H9 (cell line): ENCODE measurements at regions not wholly inside any gene's neighbourhood (a gene's known extent, or its start where the extent isn't known, plus 50 kb on each side); places are given as distances from the start of the nearest gene placed in this dataset.

Experiments
- DNase-seq: peaks from one replicate; pipeline ENCODE4 v3.0.0-alpha.2; 2017
- H2AFZ ChIP-seq: one replicate; pipeline ENCODE4 v1.6.1; 2013; ENCODE audit warnings: mild to moderate bottlenecking, low read length, control low read depth, moderate library complexity
- H2AK5ac ChIP-seq: 2 replicates; pipeline ENCODE4 v1.6.1; 2013; ENCODE audit warnings: low read length, control low read depth, mixed read lengths; ENCODE audit not compliant: insufficient read length
- H2BK120ac ChIP-seq: one replicate; pipeline ENCODE4 v1.6.1; 2013; ENCODE audit warnings: low read depth, mild to moderate bottlenecking, low read length, control low read depth, inconsistent platforms; ENCODE audit not compliant: poor library complexity, severe bottlenecking
- H2BK12ac ChIP-seq: 2 replicates; pipeline ENCODE4 v1.6.1; 2013; ENCODE audit warnings: low read length, control low read depth, mixed read lengths, low read depth; ENCODE audit not compliant: insufficient read length
- H2BK15ac ChIP-seq: 2 replicates; pipeline ENCODE4 v1.6.1; 2013; ENCODE audit warnings: low read depth, low read length, control low read depth
- H2BK20ac ChIP-seq: one replicate; pipeline ENCODE4 v1.6.1; 2013; ENCODE audit warnings: low read depth, mild to moderate bottlenecking, low read length, control low read depth, inconsistent platforms; ENCODE audit not compliant: poor library complexity, severe bottlenecking
- H2BK5ac ChIP-seq: 2 replicates; pipeline ENCODE4 v1.6.1; 2013; ENCODE audit warnings: low read length, control low read depth, mixed read lengths; ENCODE audit not compliant: insufficient read length
- H3K14ac ChIP-seq: 2 replicates; pipeline ENCODE4 v1.6.1; 2013; ENCODE audit warnings: low read length, control low read depth; ENCODE audit not compliant: insufficient read depth
- H3K18ac ChIP-seq: 2 replicates; pipeline ENCODE4 v1.6.1; 2013; ENCODE audit warnings: low read depth, mild to moderate bottlenecking, mixed read lengths, low read length, control low read depth; ENCODE audit not compliant: insufficient read length
- H3K23ac ChIP-seq: 2 replicates; pipeline ENCODE4 v1.6.1; 2013; ENCODE audit warnings: low read length, control low read depth, mixed read lengths, low read depth; ENCODE audit not compliant: insufficient read length
- H3K23me2 ChIP-seq: 2 replicates; pipeline ENCODE4 v1.6.1; 2013; ENCODE audit warnings: low read depth, mild to moderate bottlenecking, mixed read lengths, low read length, control low read depth; ENCODE audit not compliant: insufficient read length, poor library complexity, severe bottlenecking
- H3K27ac ChIP-seq: 2 replicates; pipeline ENCODE4 v1.5.1; 2013; ENCODE audit warnings: low read length, control low read depth, mixed read lengths, low read depth; ENCODE audit not compliant: insufficient read length
- H3K27me3 ChIP-seq: 2 replicates; pipeline ENCODE4 v1.6.1; 2013; ENCODE audit warnings: low read length, control low read depth, inconsistent platforms; ENCODE audit not compliant: insufficient read depth
- H3K4ac ChIP-seq: 2 replicates; pipeline ENCODE4 v1.6.1; 2013; ENCODE audit warnings: low read depth, mild to moderate bottlenecking, control low read depth, inconsistent platforms, low read length, moderate library complexity
- H3K4me1 ChIP-seq: 2 replicates; pipeline ENCODE4 v1.6.1; 2013; ENCODE audit warnings: low read length, control low read depth, inconsistent platforms; ENCODE audit not compliant: insufficient read depth
- H3K4me2 ChIP-seq: 2 replicates; pipeline ENCODE4 v1.6.1; 2013; ENCODE audit warnings: low read length, control low read depth, mixed read lengths; ENCODE audit not compliant: insufficient read length, insufficient read depth
- H3K56ac ChIP-seq: 2 replicates; pipeline ENCODE4 v1.6.1; 2013; ENCODE audit warnings: low read depth, mild to moderate bottlenecking, mixed read lengths, low read length, control low read depth; ENCODE audit not compliant: insufficient read length
- H3K79me1 ChIP-seq: 2 replicates; pipeline ENCODE4 v1.6.1; 2013; ENCODE audit warnings: low read depth, mild to moderate bottlenecking, moderate library complexity, low read length, control low read depth, inconsistent platforms; ENCODE audit not compliant: insufficient read depth, poor library complexity, severe bottlenecking
- H3K79me2 ChIP-seq: 2 replicates; pipeline ENCODE4 v1.6.1; 2013; ENCODE audit warnings: low read length, control low read depth, inconsistent platforms; ENCODE audit not compliant: insufficient read depth
- H3K9ac ChIP-seq: 2 replicates; pipeline ENCODE4 v1.6.1; 2013; ENCODE audit warnings: low read length, control low read depth, mixed read lengths; ENCODE audit not compliant: insufficient read length; ENCODE audit errors: extremely low read depth
- H3K9me3 ChIP-seq: one replicate; pipeline ENCODE4 v1.6.1; 2013; ENCODE audit warnings: low read depth, low read length, inconsistent platforms; ENCODE audit not compliant: control insufficient read depth
- H3T11ph ChIP-seq: one replicate; pipeline ENCODE4 v1.6.1; 2013; ENCODE audit warnings: mild to moderate bottlenecking, low read length, control low read depth, inconsistent platforms
- H4K20me1 ChIP-seq: one replicate; pipeline ENCODE4 v1.6.1; 2013; ENCODE audit not compliant: control insufficient read depth, insufficient read length, insufficient read depth
- H4K5ac ChIP-seq: 2 replicates; pipeline ENCODE4 v1.6.1; 2013; ENCODE audit warnings: low read depth, mild to moderate bottlenecking, mixed read lengths, low read length, control low read depth; ENCODE audit not compliant: insufficient read length
- H4K8ac ChIP-seq: replicated peaks from 2 replicates; pipeline ENCODE4 v1.6.1; 2013; ENCODE audit warnings: low read length, control low read depth, mixed read lengths, low read depth; ENCODE audit not compliant: insufficient read length
- H4K91ac ChIP-seq: 2 replicates; pipeline ENCODE4 v1.6.1; 2013; ENCODE audit warnings: low read depth, mild to moderate bottlenecking, moderate library complexity, mixed read lengths, low read length, control low read depth; ENCODE audit not compliant: insufficient read length
- H3K27ac Mint-ChIP-seq, 3 experiments: 2 replicates in 2 of 3; 3 replicates in 1 of 3; pipeline ENCODE4 v1.8.0; 2020 to 2021; ENCODE audit warnings: mixed read lengths in 3 of 3, mild to moderate bottlenecking in 1 of 3, moderate library complexity in 1 of 3
- H3K27me3 Mint-ChIP-seq: 2 replicates; pipeline ENCODE4 v1.8.0; 2021; ENCODE audit warnings: low read depth, mild to moderate bottlenecking, moderate library complexity, mixed read lengths
- H3K36me3 Mint-ChIP-seq, 3 experiments: 2 replicates in 2 of 3; 3 replicates in 1 of 3; pipeline ENCODE4 v1.8.0; 2020 to 2021; ENCODE audit warnings: low read depth in 3 of 3, mixed read lengths in 3 of 3; ENCODE audit not compliant: insufficient read depth in 1 of 3
- H3K4me1 Mint-ChIP-seq, 2 experiments: 2 replicates each; pipeline ENCODE4 v1.8.0; 2020; ENCODE audit warnings: mixed read lengths in 2 of 2
- H3K4me3 Mint-ChIP-seq, 2 experiments: 2 replicates in 1 of 2; 3 replicates in 1 of 2; pipeline ENCODE4 v1.8.0; 2020 to 2021; ENCODE audit warnings: mild to moderate bottlenecking in 2 of 2, mixed read lengths in 2 of 2, moderate library complexity in 1 of 2
- H3K9me3 Mint-ChIP-seq, 2 experiments: 2 replicates in 1 of 2; 3 replicates in 1 of 2; pipeline ENCODE4 v1.8.0; 2020; ENCODE audit warnings: mild to moderate bottlenecking in 2 of 2, mixed read lengths in 2 of 2, moderate library complexity in 1 of 2
- TF ChIP-seq, protein P1 (sequence below): fragments of 200-600 bp; sonication (generic); conservative IDR thresholded peaks from 3 replicates; pipeline ENCODE4 v1.8.0; 2021; ENCODE audit warnings: antibody characterized with exemption, mild to moderate bottlenecking

- no peak overlapping the region for H2BK12ac ChIP-seq
- H2AFZ ChIP-seq = no peak overlapping the region
- H3K9me3 ChIP-seq = no peaks in the 10 kb centered on the region
- H3K4me1 ChIP-seq = no peaks in the 10 kb centered on the region
- no peaks in the 10 kb centered on the region for H3K79me2 ChIP-seq
- TF ChIP-seq, protein P1, sequence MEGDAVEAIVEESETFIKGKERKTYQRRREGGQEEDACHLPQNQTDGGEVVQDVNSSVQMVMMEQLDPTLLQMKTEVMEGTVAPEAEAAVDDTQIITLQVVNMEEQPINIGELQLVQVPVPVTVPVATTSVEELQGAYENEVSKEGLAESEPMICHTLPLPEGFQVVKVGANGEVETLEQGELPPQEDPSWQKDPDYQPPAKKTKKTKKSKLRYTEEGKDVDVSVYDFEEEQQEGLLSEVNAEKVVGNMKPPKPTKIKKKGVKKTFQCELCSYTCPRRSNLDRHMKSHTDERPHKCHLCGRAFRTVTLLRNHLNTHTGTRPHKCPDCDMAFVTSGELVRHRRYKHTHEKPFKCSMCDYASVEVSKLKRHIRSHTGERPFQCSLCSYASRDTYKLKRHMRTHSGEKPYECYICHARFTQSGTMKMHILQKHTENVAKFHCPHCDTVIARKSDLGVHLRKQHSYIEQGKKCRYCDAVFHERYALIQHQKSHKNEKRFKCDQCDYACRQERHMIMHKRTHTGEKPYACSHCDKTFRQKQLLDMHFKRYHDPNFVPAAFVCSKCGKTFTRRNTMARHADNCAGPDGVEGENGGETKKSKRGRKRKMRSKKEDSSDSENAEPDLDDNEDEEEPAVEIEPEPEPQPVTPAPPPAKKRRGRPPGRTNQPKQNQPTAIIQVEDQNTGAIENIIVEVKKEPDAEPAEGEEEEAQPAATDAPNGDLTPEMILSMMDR = no peak
- no peak overlapping the region for H3K14ac ChIP-seq
- no peak overlapping the region for H2AK5ac ChIP-seq
- no peak overlapping the region for H3K4me3 Mint-ChIP-seq
- H2BK20ac ChIP-seq = no peak overlapping the region
- no peak overlapping the region for H4K5ac ChIP-seq
- no peaks in the 10 kb centered on the region for H3K23me2 ChIP-seq
- no peak overlapping the region for H2BK5ac ChIP-seq
- no peaks in the 10 kb centered on the region for H3K27me3 ChIP-seq
- no peak overlapping the region for H3K56ac ChIP-seq
- no peak overlapping the region for H4K8ac ChIP-seq
- no peaks in the 10 kb centered on the region for H3K36me3 Mint-ChIP-seq
- no peak overlapping the region for H3T11ph ChIP-seq
- H4K20me1 ChIP-seq = no peaks in the 10 kb centered on the region
- no peak overlapping the region for H3K18ac ChIP-seq
- no peaks in the 10 kb centered on the region for H3K79me1 ChIP-seq
- peaks cover 25 to 45% of the 10 kb centered on the region in 2 experiments for H3K4me1 Mint-ChIP-seq
- no peak overlapping the region for H3K23ac ChIP-seq
- no peak overlapping the region for H3K4ac ChIP-seq
- no peak for DNase-seq
- no peak overlapping the region for H3K4me2 ChIP-seq
- no peaks in the 10 kb centered on the region for H3K9me3 Mint-ChIP-seq
- no peak overlapping the region for H3K27ac Mint-ChIP-seq
- H2BK15ac ChIP-seq = no peak overlapping the region
- no peak overlapping the region for H4K91ac ChIP-seq
- no peak overlapping the region for H2BK120ac ChIP-seq
- H3K27ac ChIP-seq = no peak overlapping the region
- H3K27me3 Mint-ChIP-seq = peaks cover 8% of the 10 kb centered on the region; the same call in 1 of the 2 replicates
- no peak overlapping the region for H3K9ac ChIP-seq
These were observed 250.5 kb upstream of the TUT7 start for GRCh38 chr9:86604741-86605140.
